VCaP (cell line): ENCODE measurements at regions not wholly inside any gene's neighbourhood (a gene's known extent, or its start where the extent isn't known, plus 50 kb on each side); places are given as distances from the start of the nearest gene placed in this dataset.
"Not testable (repeated sequence)": the region's sequence is repeated elsewhere in the genome, so short reads cannot be mapped to it uniquely, and the experiment has no call there.

Experiments used
- H3K27ac ChIP-seq: fragments of 450-650 bp; 2 replicates; pipeline ENCODE4 v1.5.1; 2017
- TF ChIP-seq, protein P1 (sequence below): fragments of 450-650 bp; conservative IDR thresholded peaks from 2 replicates; pipeline ENCODE4 v1.5.1; 2017; ENCODE audit warnings: mild to moderate bottlenecking, moderate library complexity

DNA sequence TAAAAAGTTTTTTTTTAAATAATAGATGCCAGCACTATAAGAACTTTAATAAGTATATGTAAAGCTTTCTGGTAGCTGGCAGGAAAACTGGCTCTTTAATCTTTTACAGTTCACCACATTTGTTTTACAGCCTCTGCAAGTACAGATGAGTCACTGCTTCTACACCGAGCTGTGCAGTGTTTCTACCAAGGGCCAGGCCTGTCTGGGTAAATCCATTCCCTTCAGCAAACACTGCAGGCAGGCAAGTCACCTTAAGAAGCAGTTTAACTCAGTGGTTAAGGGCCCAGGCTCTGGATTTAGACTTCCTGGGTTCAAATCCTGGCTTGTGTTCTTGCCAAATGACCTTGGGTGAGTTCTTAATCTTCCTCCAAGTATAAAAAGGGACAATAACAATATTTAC, 882.9 kb upstream of the AMELY start:
- TF ChIP-seq, protein P1, sequence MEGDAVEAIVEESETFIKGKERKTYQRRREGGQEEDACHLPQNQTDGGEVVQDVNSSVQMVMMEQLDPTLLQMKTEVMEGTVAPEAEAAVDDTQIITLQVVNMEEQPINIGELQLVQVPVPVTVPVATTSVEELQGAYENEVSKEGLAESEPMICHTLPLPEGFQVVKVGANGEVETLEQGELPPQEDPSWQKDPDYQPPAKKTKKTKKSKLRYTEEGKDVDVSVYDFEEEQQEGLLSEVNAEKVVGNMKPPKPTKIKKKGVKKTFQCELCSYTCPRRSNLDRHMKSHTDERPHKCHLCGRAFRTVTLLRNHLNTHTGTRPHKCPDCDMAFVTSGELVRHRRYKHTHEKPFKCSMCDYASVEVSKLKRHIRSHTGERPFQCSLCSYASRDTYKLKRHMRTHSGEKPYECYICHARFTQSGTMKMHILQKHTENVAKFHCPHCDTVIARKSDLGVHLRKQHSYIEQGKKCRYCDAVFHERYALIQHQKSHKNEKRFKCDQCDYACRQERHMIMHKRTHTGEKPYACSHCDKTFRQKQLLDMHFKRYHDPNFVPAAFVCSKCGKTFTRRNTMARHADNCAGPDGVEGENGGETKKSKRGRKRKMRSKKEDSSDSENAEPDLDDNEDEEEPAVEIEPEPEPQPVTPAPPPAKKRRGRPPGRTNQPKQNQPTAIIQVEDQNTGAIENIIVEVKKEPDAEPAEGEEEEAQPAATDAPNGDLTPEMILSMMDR: no peak
- H3K27ac ChIP-seq: peak overlapping the region; percentile 56

DNA sequence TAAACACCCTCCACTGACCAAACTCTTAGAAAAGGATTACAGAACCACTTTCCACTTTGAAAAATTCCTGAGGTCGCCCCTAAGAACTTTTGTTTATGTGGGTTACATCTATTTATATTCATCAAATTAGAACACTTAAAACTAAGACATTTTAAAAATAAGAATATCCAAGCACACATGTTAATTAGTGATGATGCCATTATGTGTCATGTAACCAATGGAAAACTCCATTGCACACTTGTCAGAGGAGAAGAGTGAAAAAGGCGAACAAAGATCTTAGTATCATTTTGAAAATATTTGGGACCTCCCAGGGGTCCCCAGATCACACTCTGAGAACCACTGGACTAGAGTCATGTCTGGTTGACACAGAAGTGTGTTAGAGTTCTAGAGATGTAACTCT, 882.4 kb upstream of the AMELY start:
- peak overlapping the region; percentile 56 for H3K27ac ChIP-seq
- TF ChIP-seq, protein P1: no peak

DNA sequence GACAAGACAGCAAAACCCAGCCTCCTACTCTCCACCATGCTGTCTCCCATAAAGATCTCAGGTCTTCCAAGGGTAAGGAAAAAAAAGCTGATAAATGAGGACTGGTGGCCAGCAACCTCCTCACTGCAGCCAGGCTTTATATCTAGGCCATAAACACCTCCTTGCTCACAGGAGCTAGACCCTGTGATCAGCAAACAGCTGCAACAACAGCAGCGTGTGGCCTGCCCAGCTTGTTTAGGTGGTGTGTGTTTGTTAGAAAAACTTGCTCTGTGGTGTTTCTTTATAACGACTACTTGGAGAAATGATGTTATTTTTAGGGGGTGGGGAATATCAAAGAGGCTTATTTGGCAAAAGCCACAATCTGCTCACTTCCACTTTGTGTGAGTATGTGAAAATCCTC, 880.9 kb upstream of the AMELY start:
- H3K27ac ChIP-seq: no peak overlapping the region; the same call in 1 of the 2 replicates
- TF ChIP-seq, protein P1: no peak

DNA sequence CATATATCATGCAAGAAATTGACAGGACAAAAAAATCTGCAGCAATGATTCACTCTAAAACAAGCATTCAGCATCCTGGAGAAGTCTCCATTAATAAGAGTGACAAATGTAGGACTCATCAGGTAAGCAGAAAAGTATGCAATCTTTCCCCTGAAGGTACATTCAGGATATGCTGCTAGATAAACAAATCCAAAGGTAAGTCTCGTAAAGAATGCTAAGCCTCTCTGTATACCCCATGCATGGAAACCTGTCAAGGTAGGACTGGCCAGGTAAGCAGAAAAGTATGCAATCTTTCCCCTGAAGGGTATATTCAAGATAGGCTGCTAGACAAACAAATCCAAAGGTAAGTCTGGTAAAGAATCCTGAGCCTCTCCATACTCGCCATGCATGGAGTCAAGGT, 869.9 kb upstream of the AMELY start:
- TF ChIP-seq, protein P1: no peak
- no peak overlapping the region for H3K27ac ChIP-seq

DNA sequence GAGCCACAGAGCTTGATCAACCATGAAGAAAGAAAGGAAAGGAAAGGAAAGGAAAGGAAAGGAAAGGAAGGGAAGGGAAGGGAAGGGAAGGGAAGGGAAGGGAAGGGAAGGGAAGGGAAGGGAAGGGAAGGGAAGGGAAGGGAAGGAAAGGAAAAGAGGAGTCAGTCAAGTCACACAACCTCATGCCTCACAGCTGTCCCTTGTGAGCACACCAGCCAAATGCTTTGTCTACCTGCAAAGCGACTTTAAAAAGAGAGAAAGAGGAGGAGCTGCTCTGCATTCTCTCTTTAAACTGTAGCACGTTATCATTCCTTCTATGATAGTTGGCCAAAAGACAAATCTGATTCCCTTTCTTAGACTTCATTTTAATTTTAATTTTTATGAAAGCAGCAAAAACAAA, 863.9 kb upstream of the AMELY start:
- H3K27ac ChIP-seq: not testable (repeated sequence)

DNA sequence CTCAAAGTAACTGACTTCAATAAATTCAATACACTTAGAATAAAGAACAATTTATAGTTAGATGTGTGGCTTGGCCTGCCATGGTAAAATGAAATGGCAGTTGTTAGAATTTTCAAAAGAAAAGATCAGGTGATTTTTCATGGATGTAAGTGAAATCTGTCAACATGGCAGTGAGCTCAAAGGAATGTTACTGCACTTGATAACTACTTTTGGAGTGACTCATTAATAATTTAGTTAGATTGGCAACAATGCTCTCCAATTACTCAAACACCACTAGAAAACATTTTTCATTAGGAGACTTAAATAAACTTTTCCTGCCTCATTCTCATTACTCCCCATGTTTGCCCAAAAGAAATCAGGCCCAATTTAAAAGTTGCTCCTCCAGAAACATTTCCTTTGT, 860.2 kb upstream of the AMELY start:
- H3K27ac ChIP-seq: no peak overlapping the region
- TF ChIP-seq, protein P1: no peak

DNA sequence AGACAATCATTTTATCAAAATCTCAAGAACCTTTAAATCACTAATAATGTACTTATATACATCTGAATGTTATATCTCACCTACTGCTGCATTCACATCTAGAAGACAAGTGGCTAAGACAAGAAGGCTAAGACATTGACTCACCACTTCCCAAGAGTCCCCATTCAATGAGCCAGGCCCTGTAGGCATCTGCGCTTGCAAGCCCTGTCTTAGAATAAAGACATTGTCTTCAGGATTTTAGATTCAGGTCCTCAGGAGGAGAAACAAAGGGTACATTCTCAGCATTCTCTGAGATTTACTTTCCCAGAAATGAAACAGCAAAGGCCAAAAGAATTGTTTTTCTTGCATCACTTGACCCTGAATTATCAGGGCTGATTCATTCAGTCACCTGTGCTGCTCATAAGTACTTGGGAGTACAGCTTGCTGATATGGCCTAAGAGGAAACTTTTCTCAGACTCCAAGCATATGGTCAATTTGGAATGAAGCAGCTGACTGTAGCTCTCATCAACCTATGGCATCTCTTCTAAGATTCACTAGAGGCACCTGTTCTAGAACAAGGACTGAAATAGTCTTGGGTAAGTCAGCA, 858.3 kb upstream of the AMELY start:
- no peak overlapping the region for H3K27ac ChIP-seq
- TF ChIP-seq, protein P1: no peak

DNA sequence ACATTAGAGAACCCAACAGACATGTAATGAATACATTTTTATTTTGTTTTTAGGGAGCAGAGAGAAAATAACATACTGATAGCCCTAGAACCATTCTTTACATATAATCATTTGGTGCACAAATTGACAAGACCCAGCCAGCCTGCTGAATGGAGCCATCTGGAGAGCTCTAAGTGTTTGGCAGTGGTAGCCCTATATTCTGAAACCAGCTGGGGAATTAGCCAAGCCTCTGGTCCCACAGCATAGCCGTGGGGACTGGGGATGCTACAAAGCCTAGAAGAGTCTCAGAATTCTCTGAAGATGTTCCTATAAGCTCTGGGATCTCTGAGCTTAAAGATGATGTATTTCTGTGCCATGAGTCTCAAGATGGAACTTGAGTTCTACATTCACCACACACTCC, 857.3 kb upstream of the AMELY start:
- H3K27ac ChIP-seq: no peak overlapping the region
- TF ChIP-seq, protein P1: no peak
